PFSK-1 (cell line): ENCODE measurements at regions not wholly inside any gene's neighbourhood (a gene's known extent, or its start where the extent isn't known, plus 50 kb on each side); places are given as distances from the start of the nearest gene placed in this dataset.

Source experiments
- FOXP2 ChIP-seq: optimal IDR thresholded peaks from 2 replicates; pipeline ENCODE3; 2011; ENCODE audit warnings: borderline replicate concordance, control low read depth, inconsistent platforms; ENCODE audit not compliant: insufficient read depth; ENCODE audit errors: extremely low read length, extremely low read depth
- POLR2AphosphoS5 ChIP-seq: IDR thresholded peaks from 2 replicates; pipeline ENCODE4 v1.6.1; 2012; ENCODE audit warnings: low read depth, mild to moderate bottlenecking, control low read depth, low read length, moderate library complexity
- REST ChIP-seq, 2 experiments: IDR thresholded peaks; 2 replicates each; pipeline versions ENCODE4 v1.6.1 to v1.8.0; 2011 to 2012; ENCODE audit warnings: low read depth in 2 of 2, low read length in 2 of 2, control low read depth in 1 of 2, inconsistent platforms in 1 of 2, mild to moderate bottlenecking in 1 of 2, moderate library complexity in 1 of 2; ENCODE audit not compliant: insufficient read depth in 1 of 2
- SIN3A ChIP-seq: IDR thresholded peaks from 2 replicates; pipeline ENCODE4 v1.6.1; 2012; ENCODE audit warnings: mild to moderate bottlenecking, low read length, moderate library complexity, borderline replicate concordance; ENCODE audit not compliant: insufficient read depth
- TAF1 ChIP-seq: IDR thresholded peaks from 2 replicates; pipeline ENCODE4 v1.6.1; 2012; ENCODE audit warnings: low read length, control low read depth, borderline replicate concordance; ENCODE audit not compliant: insufficient read depth

- no peak for TF ChIP-seq FOXP2
- no peak for TF ChIP-seq REST (IDR thresholded peaks at IDR 0.05; ENCODE audit: insufficient read depth in 1 of 2, low read depth in 2 of 2, low read length in 2 of 2)
- TF ChIP-seq POLR2AphosphoS5: no peak
- no peak for TF ChIP-seq SIN3A
- TF ChIP-seq TAF1: no peak
Observed at GRCh38 chr1:80893115-80893514, 907.6 kb upstream of the ADGRL2 start.

GRCh38 chr1:80892539-80892938 lies 908.2 kb upstream of the ADGRL2 start:
- TF ChIP-seq TAF1 (no peak), SIN3A (no peak), POLR2AphosphoS5 (no peak), FOXP2 (no peak), REST (IDR thresholded peaks at IDR 0.05; ENCODE audit: insufficient read depth in 1 of 2, low read depth in 2 of 2, low read length in 2 of 2) (no peak)

- TF ChIP-seq TAF1 (no peak), FOXP2 (no peak), SIN3A (no peak), REST (IDR thresholded peaks at IDR 0.05; ENCODE audit: insufficient read depth in 1 of 2, low read depth in 2 of 2, low read length in 2 of 2) (no peak), POLR2AphosphoS5 (no peak)
Observed at GRCh38 chr1:80891871-80892270, 908.9 kb upstream of the ADGRL2 start.

GRCh38 chr1:80882553-80882952 lies 918.2 kb upstream of the ADGRL2 start:
- no peak for TF ChIP-seq REST (IDR thresholded peaks at IDR 0.05; ENCODE audit: insufficient read depth in 1 of 2, low read depth in 2 of 2, low read length in 2 of 2)
- TF ChIP-seq FOXP2: no peak
- no peak for TF ChIP-seq TAF1
- no peak for TF ChIP-seq POLR2AphosphoS5
- TF ChIP-seq SIN3A: no peak

GRCh38 chr1:80878343-80878742 lies 922.4 kb upstream of the ADGRL2 start:
- no peak for TF ChIP-seq FOXP2
- TF ChIP-seq SIN3A: no peak
- TF ChIP-seq TAF1: no peak
- no peak for TF ChIP-seq POLR2AphosphoS5
- no peak for TF ChIP-seq REST (IDR thresholded peaks at IDR 0.05; ENCODE audit: insufficient read depth in 1 of 2, low read depth in 2 of 2, low read length in 2 of 2)
